PC-3 (cell line): ENCODE measurements at regions not wholly inside any gene's neighbourhood (a gene's known extent, or its start where the extent isn't known, plus 50 kb on each side); places are given as distances from the start of the nearest gene placed in this dataset.

Experiments used
- CTCF ChIP-seq: fragments of 300-600 bp; sonication (generic); conservative IDR thresholded peaks from 2 replicates; pipeline ENCODE4 v1.5.1; 2017; ENCODE audit warnings: antibody characterized with exemption, low read depth, mild to moderate bottlenecking, low read length
- EZH2 ChIP-seq: fragments of 300-600 bp; sonication (generic); IDR thresholded peaks from one replicate; pipeline ENCODE4 v1.6.1; 2017; ENCODE audit warnings: antibody characterized with exemption, mild to moderate bottlenecking, low read length; ENCODE audit not compliant: unreplicated experiment

GRCh38 chr7:49669285-49669684 is 104.2 kb upstream of the VWC2 start:
- TF ChIP-seq EZH2 (no peak), CTCF (no peak)
